GM12878 (cell line): ENCODE measurements at regions not wholly inside any gene's neighbourhood (a gene's known extent, or its start where the extent isn't known, plus 50 kb on each side); places are given as distances from the start of the nearest gene placed in this dataset.

Experiments
- EGR1 ChIP-seq, 2 experiments: IDR thresholded peaks; 1 replicate in 1 of 2; 2 replicates in 1 of 2; pipeline ENCODE4 v1.6.1; 2011 to 2012; ENCODE audit warnings: low read depth in 2 of 2, low read length in 2 of 2, borderline replicate concordance in 1 of 2, mild to moderate bottlenecking in 1 of 2, moderate library complexity in 1 of 2
- HDGF ChIP-seq: fragments of 450-650 bp; IDR thresholded peaks from 2 replicates; pipeline ENCODE4 v1.6.1; 2016; ENCODE audit warnings: antibody characterized with exemption
- HSF1 ChIP-seq: fragments of 150-350 bp; IDR thresholded peaks from 2 replicates; pipeline ENCODE4 v1.6.1; 2014; ENCODE audit warnings: mild to moderate bottlenecking, low read depth, low read length
- MEF2B ChIP-seq: fragments of 450-650 bp; IDR thresholded peaks from 2 replicates; pipeline ENCODE4 v1.6.1; 2018; ENCODE audit warnings: mild to moderate bottlenecking, moderate library complexity; ENCODE audit not compliant: partially characterized antibody, poor library complexity, severe bottlenecking
- NR2C1 ChIP-seq: fragments of 450-650 bp; IDR thresholded peaks from 2 replicates; pipeline ENCODE4 v1.6.1; 2017; ENCODE audit warnings: antibody characterized with exemption, mild to moderate bottlenecking, moderate library complexity
- NRF1 ChIP-seq: conservative IDR thresholded peaks from 2 replicates; pipeline ENCODE4 v1.6.1; 2011; ENCODE audit warnings: mild to moderate bottlenecking, low read depth, low read length, improper control_type of control experiment
- PML ChIP-seq: IDR thresholded peaks from 2 replicates; pipeline ENCODE4 v1.6.1; 2012; ENCODE audit warnings: low read length, inconsistent platforms
- POLR2A ChIP-seq: IDR thresholded peaks from 2 replicates; pipeline ENCODE4 v1.6.1; 2011; ENCODE audit warnings: low read depth, mild to moderate bottlenecking, low read length
- STAT3 ChIP-seq: IDR thresholded peaks from 2 replicates; pipeline ENCODE4 v1.6.1; 2011; ENCODE audit warnings: low read depth, low read length, improper control_type of control experiment
- TF ChIP-seq, protein P1 (sequence below): fragments of 150-350 bp; IDR thresholded peaks from 2 replicates; pipeline ENCODE4 v1.6.1; 2016; ENCODE audit warnings: low read depth, low read length
- TF ChIP-seq, protein P2 (sequence below): fragments of 450-650 bp; IDR thresholded peaks from 2 replicates; pipeline ENCODE4 v1.6.1; 2017; ENCODE audit warnings: mild to moderate bottlenecking, moderate library complexity
- TF ChIP-seq, protein P3 (sequence below): fragments of 450-650 bp; formaldehyde crosslinking; IDR thresholded peaks from 2 replicates; pipeline ENCODE4 v1.5.0; 2022; ENCODE audit warnings: mild to moderate bottlenecking, missing genetic modification characterization
- TF ChIP-seq, protein P4 (sequence below): fragments of 450-650 bp; IDR thresholded peaks from 2 replicates; pipeline ENCODE4 v1.6.1; 2017; ENCODE audit warnings: antibody characterized with exemption, mild to moderate bottlenecking, moderate library complexity

DNA sequence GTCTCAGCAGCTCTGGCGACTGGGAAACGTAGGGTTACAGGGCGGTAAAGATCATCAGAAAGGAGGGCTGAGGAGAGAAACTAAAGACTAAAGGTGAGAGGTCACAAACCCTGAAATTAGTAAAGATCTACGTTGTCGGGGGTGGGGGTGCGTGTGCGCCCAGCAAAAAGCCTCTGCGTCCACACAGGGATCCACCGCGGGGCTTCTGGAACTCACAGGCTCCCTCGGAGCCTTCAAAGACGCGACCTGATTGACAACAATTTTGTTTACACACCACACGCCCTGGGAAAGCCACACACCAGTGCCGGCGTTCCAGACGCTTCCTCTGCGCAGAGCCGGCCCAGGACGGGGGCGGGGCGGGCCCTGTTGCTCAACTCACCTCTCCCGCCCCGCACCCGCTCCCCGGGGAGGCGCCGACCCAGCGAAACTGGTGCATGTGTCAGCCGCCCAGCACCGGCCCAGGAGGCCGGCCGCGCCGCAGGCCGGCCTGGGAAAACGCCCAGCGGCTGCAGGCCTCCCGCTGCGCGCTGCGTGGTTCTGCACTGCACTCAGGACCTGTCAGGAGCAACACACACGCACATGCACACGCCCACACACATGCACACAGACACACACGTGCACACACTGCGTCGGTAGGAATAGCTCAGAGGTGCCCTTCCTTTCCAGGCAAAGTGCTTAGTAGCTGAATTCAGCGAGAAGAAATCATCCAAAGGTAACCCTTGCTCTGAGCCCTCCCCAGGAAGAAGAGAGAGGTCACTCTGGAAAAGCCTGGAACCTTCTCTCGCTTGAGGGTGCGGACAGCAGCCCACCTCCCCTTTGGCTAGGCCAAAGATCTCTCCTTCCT, 57.2 kb upstream of the ARID1B start (continued):
- TF ChIP-seq, protein P1, sequence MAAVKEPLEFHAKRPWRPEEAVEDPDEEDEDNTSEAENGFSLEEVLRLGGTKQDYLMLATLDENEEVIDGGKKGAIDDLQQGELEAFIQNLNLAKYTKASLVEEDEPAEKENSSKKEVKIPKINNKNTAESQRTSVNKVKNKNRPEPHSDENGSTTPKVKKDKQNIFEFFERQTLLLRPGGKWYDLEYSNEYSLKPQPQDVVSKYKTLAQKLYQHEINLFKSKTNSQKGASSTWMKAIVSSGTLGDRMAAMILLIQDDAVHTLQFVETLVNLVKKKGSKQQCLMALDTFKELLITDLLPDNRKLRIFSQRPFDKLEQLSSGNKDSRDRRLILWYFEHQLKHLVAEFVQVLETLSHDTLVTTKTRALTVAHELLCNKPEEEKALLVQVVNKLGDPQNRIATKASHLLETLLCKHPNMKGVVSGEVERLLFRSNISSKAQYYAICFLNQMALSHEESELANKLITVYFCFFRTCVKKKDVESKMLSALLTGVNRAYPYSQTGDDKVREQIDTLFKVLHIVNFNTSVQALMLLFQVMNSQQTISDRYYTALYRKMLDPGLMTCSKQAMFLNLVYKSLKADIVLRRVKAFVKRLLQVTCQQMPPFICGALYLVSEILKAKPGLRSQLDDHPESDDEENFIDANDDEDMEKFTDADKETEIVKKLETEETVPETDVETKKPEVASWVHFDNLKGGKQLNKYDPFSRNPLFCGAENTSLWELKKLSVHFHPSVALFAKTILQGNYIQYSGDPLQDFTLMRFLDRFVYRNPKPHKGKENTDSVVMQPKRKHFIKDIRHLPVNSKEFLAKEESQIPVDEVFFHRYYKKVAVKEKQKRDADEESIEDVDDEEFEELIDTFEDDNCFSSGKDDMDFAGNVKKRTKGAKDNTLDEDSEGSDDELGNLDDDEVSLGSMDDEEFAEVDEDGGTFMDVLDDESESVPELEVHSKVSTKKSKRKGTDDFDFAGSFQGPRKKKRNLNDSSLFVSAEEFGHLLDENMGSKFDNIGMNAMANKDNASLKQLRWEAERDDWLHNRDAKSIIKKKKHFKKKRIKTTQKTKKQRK = no peak
- TF ChIP-seq HDGF (peak; percentile 67), STAT3 (0 out of 2 replicates have a peak, but pooled peaks have one; percentile 10), PML (no peak; the same call in 1 of the 2 replicates), HSF1 (peak; percentile 87), NR2C1 (peak; percentile 87), EGR1 (IDR thresholded peaks at IDR 0.05; ENCODE audit: borderline replicate concordance in 1 of 2, low read depth in 2 of 2, low read length in 2 of 2) (peak; percentile 53 to 93), MEF2B (peak; percentile 97), NRF1 (0 out of 2 replicates have a peak, but pooled peaks have one; percentile 17), POLR2A (peak; percentile 77)
- TF ChIP-seq, protein P2, sequence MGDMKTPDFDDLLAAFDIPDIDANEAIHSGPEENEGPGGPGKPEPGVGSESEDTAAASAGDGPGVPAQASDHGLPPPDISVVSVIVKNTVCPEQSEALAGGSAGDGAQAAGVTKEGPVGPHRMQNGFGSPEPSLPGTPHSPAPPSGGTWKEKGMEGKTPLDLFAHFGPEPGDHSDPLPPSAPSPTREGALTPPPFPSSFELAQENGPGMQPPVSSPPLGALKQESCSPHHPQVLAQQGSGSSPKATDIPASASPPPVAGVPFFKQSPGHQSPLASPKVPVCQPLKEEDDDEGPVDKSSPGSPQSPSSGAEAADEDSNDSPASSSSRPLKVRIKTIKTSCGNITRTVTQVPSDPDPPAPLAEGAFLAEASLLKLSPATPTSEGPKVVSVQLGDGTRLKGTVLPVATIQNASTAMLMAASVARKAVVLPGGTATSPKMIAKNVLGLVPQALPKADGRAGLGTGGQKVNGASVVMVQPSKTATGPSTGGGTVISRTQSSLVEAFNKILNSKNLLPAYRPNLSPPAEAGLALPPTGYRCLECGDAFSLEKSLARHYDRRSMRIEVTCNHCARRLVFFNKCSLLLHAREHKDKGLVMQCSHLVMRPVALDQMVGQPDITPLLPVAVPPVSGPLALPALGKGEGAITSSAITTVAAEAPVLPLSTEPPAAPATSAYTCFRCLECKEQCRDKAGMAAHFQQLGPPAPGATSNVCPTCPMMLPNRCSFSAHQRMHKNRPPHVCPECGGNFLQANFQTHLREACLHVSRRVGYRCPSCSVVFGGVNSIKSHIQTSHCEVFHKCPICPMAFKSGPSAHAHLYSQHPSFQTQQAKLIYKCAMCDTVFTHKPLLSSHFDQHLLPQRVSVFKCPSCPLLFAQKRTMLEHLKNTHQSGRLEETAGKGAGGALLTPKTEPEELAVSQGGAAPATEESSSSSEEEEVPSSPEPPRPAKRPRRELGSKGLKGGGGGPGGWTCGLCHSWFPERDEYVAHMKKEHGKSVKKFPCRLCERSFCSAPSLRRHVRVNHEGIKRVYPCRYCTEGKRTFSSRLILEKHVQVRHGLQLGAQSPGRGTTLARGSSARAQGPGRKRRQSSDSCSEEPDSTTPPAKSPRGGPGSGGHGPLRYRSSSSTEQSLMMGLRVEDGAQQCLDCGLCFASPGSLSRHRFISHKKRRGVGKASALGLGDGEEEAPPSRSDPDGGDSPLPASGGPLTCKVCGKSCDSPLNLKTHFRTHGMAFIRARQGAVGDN = peak; percentile 88
- TF ChIP-seq, protein P3, sequence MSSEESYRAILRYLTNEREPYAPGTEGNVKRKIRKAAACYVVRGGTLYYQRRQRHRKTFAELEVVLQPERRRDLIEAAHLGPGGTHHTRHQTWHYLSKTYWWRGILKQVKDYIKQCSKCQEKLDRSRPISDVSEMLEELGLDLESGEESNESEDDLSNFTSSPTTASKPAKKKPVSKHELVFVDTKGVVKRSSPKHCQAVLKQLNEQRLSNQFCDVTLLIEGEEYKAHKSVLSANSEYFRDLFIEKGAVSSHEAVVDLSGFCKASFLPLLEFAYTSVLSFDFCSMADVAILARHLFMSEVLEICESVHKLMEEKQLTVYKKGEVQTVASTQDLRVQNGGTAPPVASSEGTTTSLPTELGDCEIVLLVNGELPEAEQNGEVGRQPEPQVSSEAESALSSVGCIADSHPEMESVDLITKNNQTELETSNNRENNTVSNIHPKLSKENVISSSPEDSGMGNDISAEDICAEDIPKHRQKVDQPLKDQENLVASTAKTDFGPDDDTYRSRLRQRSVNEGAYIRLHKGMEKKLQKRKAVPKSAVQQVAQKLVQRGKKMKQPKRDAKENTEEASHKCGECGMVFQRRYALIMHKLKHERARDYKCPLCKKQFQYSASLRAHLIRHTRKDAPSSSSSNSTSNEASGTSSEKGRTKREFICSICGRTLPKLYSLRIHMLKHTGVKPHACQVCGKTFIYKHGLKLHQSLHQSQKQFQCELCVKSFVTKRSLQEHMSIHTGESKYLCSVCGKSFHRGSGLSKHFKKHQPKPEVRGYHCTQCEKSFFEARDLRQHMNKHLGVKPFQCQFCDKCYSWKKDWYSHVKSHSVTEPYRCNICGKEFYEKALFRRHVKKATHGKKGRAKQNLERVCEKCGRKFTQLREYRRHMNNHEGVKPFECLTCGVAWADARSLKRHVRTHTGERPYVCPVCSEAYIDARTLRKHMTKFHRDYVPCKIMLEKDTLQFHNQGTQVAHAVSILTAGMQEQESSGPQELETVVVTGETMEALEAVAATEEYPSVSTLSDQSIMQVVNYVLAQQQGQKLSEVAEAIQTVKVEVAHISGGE (CRISPR knock-in tag) = no peak
- TF ChIP-seq, protein P4, sequence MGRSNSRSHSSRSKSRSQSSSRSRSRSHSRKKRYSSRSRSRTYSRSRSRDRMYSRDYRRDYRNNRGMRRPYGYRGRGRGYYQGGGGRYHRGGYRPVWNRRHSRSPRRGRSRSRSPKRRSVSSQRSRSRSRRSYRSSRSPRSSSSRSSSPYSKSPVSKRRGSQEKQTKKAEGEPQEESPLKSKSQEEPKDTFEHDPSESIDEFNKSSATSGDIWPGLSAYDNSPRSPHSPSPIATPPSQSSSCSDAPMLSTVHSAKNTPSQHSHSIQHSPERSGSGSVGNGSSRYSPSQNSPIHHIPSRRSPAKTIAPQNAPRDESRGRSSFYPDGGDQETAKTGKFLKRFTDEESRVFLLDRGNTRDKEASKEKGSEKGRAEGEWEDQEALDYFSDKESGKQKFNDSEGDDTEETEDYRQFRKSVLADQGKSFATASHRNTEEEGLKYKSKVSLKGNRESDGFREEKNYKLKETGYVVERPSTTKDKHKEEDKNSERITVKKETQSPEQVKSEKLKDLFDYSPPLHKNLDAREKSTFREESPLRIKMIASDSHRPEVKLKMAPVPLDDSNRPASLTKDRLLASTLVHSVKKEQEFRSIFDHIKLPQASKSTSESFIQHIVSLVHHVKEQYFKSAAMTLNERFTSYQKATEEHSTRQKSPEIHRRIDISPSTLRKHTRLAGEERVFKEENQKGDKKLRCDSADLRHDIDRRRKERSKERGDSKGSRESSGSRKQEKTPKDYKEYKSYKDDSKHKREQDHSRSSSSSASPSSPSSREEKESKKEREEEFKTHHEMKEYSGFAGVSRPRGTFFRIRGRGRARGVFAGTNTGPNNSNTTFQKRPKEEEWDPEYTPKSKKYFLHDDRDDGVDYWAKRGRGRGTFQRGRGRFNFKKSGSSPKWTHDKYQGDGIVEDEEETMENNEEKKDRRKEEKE = no peak
